ENCODE measurements at regions not wholly inside any gene's neighbourhood (a gene's known extent, or its start where the extent isn't known, plus 50 kb on each side); places are given as distances from the start of the nearest gene placed in this dataset.

- no peak overlapping the region for H3K4me3 Mint-ChIP-seq (ENCODE audit: unreplicated experiment)
- no peaks in the 10 kb centered on the region for H3K27me3 Mint-ChIP-seq (ENCODE audit: insufficient read depth, unreplicated experiment)
- H3K4me1 Mint-ChIP-seq (ENCODE audit: low read depth, unreplicated experiment): no peaks in the 10 kb centered on the region
- POLR2A ChIA-PET: no interaction called here
- no peak for DNase-seq
- H3K4me1 ChIP-seq: no peaks in the 10 kb centered on the region
- intact Hi-C loops (cut with micrococcal nuclease; ENCODE audit: unreplicated experiment): no loop called here
- no peaks in the 10 kb centered on the region for H3K36me3 Mint-ChIP-seq (ENCODE audit: insufficient read depth, unreplicated experiment)
- no peaks in the 10 kb centered on the region for H3K27me3 ChIP-seq (replicated peaks; ENCODE audit: control insufficient read depth, insufficient read depth, low read length)
- H3K36me3 ChIP-seq (ENCODE audit: control insufficient read depth, insufficient read depth, low read length): no peaks in the 10 kb centered on the region
- no peak overlapping the region for H3K4me3 ChIP-seq (ENCODE audit: low read depth, low read length)
- no peak for TF ChIP-seq CTCF (IDR thresholded peaks at IDR 0.05; ENCODE audit: insufficient read depth in 1 of 2, low read depth in 1 of 2, low read length in 1 of 2, severe bottlenecking in 1 of 2, unreplicated experiment in 1 of 2)
- no peak overlapping the region for H3K27ac Mint-ChIP-seq (ENCODE audit: unreplicated experiment)
- no peaks in the 10 kb centered on the region for H3K9me3 ChIP-seq
- BruUV-seq (replicated peaks): no TSS peak
- CTCF ChIA-PET: no interaction called here
- no peaks in the 10 kb centered on the region for H3K9me3 Mint-ChIP-seq (ENCODE audit: unreplicated experiment)
Measured at GRCh38 chr4:180009316-180009715, 2233.9 kb upstream of the TENM3 start.

GRCh38 chr4:180028682-180029081, 2214.5 kb upstream of the TENM3 start:
- Mint-ChIP-seq H3K9me3 (ENCODE audit: unreplicated experiment) (no peaks in the 10 kb centered on the region), H3K27me3 (ENCODE audit: insufficient read depth, unreplicated experiment) (peaks cover 4% of the 10 kb centered on the region)
- peak; percentile 64 to 65 for DNase-seq

GRCh38 chr4:180031330-180031729, 2211.9 kb upstream of the TENM3 start:
- CTCF ChIA-PET: no interaction called here
- no peak overlapping the region for H3K4me3 Mint-ChIP-seq (ENCODE audit: unreplicated experiment)

More at GRCh38 chr4:180028682-180029081, 2214.5 kb upstream of the TENM3 start:
- peak; percentile 45 to 58 for TF ChIP-seq CTCF (IDR thresholded peaks at IDR 0.05; ENCODE audit: insufficient read depth in 1 of 2, low read depth in 1 of 2, low read length in 1 of 2, severe bottlenecking in 1 of 2, unreplicated experiment in 1 of 2)
- H3K4me1 Mint-ChIP-seq (ENCODE audit: low read depth, unreplicated experiment): no peaks in the 10 kb centered on the region
- H3K27ac Mint-ChIP-seq (ENCODE audit: unreplicated experiment): no peak overlapping the region
- H3K36me3 ChIP-seq (ENCODE audit: control insufficient read depth, insufficient read depth, low read length): no peaks in the 10 kb centered on the region
- intact Hi-C loops (cut with micrococcal nuclease; ENCODE audit: unreplicated experiment): loop anchor here (1.0 kb wide), 1 partner anchor 161 kb away; no protein-coding TSS in a partner anchor
- H3K4me3 ChIP-seq (ENCODE audit: low read depth, low read length): no peak overlapping the region
- no peak overlapping the region for H3K4me3 Mint-ChIP-seq (ENCODE audit: unreplicated experiment)
- H3K36me3 Mint-ChIP-seq (ENCODE audit: insufficient read depth, unreplicated experiment): no peaks in the 10 kb centered on the region
- ChIA-PET POLR2A (no interaction called here), CTCF (interaction anchor here (1.9 kb wide), 1 partner anchor 162 kb away, joined by 14 read pairs; no protein-coding TSS in a partner anchor)
- no peaks in the 10 kb centered on the region for H3K4me1 ChIP-seq
- BruUV-seq (replicated peaks): no TSS peak
- H3K27me3 ChIP-seq (replicated peaks; ENCODE audit: control insufficient read depth, insufficient read depth, low read length): no peaks in the 10 kb centered on the region
- H3K9me3 ChIP-seq: no peaks in the 10 kb centered on the region

More at GRCh38 chr4:180031330-180031729, 2211.9 kb upstream of the TENM3 start:
- BruUV-seq (replicated peaks): no TSS peak
- no peak for TF ChIP-seq CTCF (IDR thresholded peaks at IDR 0.05; ENCODE audit: insufficient read depth in 1 of 2, low read depth in 1 of 2, low read length in 1 of 2, severe bottlenecking in 1 of 2, unreplicated experiment in 1 of 2)
- Histone ChIP-seq H3K4me3 (ENCODE audit: low read depth, low read length) (no peak overlapping the region), H3K9me3 (no peaks in the 10 kb centered on the region), H3K36me3 (ENCODE audit: control insufficient read depth, insufficient read depth, low read length) (no peaks in the 10 kb centered on the region), H3K27me3 (replicated peaks; ENCODE audit: control insufficient read depth, insufficient read depth, low read length) (no peaks in the 10 kb centered on the region), H3K4me1 (no peaks in the 10 kb centered on the region)
- intact Hi-C loops (cut with micrococcal nuclease; ENCODE audit: unreplicated experiment): no loop called here
- H3K9me3 Mint-ChIP-seq (ENCODE audit: unreplicated experiment): no peaks in the 10 kb centered on the region
- no peak overlapping the region for H3K27ac Mint-ChIP-seq (ENCODE audit: unreplicated experiment)
- peaks cover 10% of the 10 kb centered on the region for H3K27me3 Mint-ChIP-seq (ENCODE audit: insufficient read depth, unreplicated experiment)
- DNase-seq: no peak
- no peaks in the 10 kb centered on the region for H3K36me3 Mint-ChIP-seq (ENCODE audit: insufficient read depth, unreplicated experiment)
- POLR2A ChIA-PET: no interaction called here
- no peaks in the 10 kb centered on the region for H3K4me1 Mint-ChIP-seq (ENCODE audit: low read depth, unreplicated experiment)

Measured in Caco-2 (cell line).